WTC11 (cell line): ENCODE measurements at regions not wholly inside any gene's neighbourhood (a gene's known extent, or its start where the extent isn't known, plus 50 kb on each side); places are given as distances from the start of the nearest gene placed in this dataset.

Experiments
- ATF6 ChIP-seq: sonication (generic); formaldehyde crosslinking; IDR thresholded peaks from 2 replicates; pipeline ENCODE4 v1.8.1; 2023; ENCODE audit warnings: mild to moderate bottlenecking, missing genetic modification reagents
- CTCF ChIP-seq: fragments of 200-600 bp; IDR thresholded peaks from 2 replicates; pipeline ENCODE4 v1.8.0; 2022; ENCODE audit warnings: antibody characterized with exemption
- ETV6 ChIP-seq: sonication (generic); formaldehyde crosslinking; IDR thresholded peaks from 2 replicates; pipeline ENCODE4 v1.8.1; 2022; ENCODE audit warnings: mild to moderate bottlenecking, missing genetic modification reagents
- HMGA2 ChIP-seq: fragments of 250-450 bp; sonication (Bioruptor Pico); IDR thresholded peaks from 2 replicates; pipeline ENCODE4 v1.4.0; 2021; ENCODE audit warnings: mild to moderate bottlenecking, moderate library complexity
- SP1 ChIP-seq: sonication (generic); formaldehyde crosslinking; conservative IDR thresholded peaks from 2 replicates; pipeline ENCODE4 v1.8.1; 2022; ENCODE audit warnings: missing genetic modification reagents
- USF2 ChIP-seq: sonication (generic); formaldehyde crosslinking; IDR thresholded peaks from 2 replicates; pipeline ENCODE4 v1.8.1; 2023; ENCODE audit warnings: mild to moderate bottlenecking, missing genetic modification reagents, moderate library complexity
- ZNF423 ChIP-seq: fragments of 250-450 bp; sonication (Bioruptor Pico); IDR thresholded peaks from 2 replicates; pipeline ENCODE4 v2.1.2; 2022; ENCODE audit warnings: mild to moderate bottlenecking, moderate library complexity

- TF ChIP-seq CTCF (no peak), USF2 (CRISPR knock-in tag) (no peak), ZNF423 (CRISPR knock-in tag) (no peak), SP1 (CRISPR knock-in tag) (no peak), ATF6 (CRISPR knock-in tag) (no peak), ETV6 (no peak), HMGA2 (CRISPR knock-in tag) (no peak)
These were observed 58.4 kb upstream of the PCGF5 start for GRCh38 chr10:91162050-91162494.
